ENCODE measurements at regions not wholly inside any gene's neighbourhood (a gene's known extent, or its start where the extent isn't known, plus 50 kb on each side); places are given as distances from the start of the nearest gene placed in this dataset.

DNA sequence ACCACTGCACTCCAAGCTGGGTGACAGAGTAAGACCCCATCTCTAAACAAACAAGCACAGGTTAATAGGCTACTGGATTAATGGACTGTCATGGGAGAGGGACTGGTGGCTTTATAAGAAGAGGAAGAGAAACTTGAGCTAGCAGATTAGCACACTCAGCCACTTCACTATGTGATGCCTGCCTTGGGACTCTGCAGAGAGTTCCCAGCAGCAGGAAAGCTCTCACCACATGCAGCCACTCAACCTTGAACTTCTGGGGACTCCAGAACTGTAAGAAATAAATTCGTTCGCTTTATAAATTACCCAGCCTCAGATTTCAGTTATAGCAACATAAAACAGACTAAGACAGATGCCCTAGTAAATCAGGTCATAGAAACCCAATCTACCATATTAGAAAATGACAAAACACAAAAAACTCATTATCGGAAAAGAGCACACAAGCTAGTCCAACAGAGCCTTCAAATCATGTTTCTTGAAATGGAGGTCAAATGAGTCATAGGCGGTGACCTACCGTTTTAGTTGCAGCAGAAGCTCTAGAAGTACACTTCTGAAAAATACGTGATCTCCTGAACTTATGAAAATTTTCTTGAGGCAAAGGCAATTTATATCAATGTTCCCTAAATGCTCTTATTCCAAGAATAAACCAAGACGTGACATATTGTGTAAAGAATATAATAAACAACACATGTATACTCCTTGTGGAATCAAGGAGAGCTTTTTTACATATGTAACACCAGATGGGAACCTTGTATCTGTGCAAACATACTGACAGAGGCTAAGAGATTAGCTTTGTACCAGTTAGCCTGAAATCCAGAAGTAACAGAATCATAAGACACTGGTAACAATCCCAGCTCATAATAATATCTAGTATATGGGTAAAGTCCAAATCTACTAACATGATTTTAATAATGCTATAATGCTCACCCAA is 340.9 kb upstream of the SGCG start:
- TF ChIP-seq POLR2A (IDR thresholded peaks at IDR 0.05) (no peak), CTCF (IDR thresholded peaks at IDR 0.05 in 4 of 5, conservative IDR thresholded peaks at IDR 0.05 in 1 of 5) (no peak)

All from gastrocnemius medialis (tissue), 4 donors.